ENCODE measurements at regions not wholly inside any gene's neighbourhood (a gene's known extent, or its start where the extent isn't known, plus 50 kb on each side); places are given as distances from the start of the nearest gene placed in this dataset.

DNA sequence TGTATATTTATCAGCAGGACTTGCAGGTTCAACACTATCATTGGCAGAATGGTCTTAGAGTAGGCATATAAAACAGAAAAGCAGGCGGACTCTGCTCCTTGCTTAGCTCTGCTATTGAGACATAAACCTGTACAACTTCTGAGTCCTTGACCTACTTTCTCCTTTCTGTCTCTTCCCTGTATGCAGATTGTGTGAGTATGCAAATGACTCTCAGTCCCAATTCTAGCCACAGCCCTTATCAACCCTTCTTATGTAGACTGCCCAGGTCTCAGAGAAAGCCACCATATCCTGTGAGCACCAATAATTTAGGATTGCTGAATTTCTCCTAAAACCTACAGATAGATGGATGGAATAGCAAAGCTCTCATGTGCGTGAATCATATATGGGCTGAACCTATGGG lies 367.6 kb upstream of the DDI1 start:
- no peak for TF ChIP-seq SP1 (IDR thresholded peaks at IDR 0.05)
- no peak for TF ChIP-seq LEF1 (IDR thresholded peaks at IDR 0.05; ENCODE audit: borderline replicate concordance)
- no peak for TF ChIP-seq FOXK2 (IDR thresholded peaks at IDR 0.05)
- TF ChIP-seq, protein P1, sequence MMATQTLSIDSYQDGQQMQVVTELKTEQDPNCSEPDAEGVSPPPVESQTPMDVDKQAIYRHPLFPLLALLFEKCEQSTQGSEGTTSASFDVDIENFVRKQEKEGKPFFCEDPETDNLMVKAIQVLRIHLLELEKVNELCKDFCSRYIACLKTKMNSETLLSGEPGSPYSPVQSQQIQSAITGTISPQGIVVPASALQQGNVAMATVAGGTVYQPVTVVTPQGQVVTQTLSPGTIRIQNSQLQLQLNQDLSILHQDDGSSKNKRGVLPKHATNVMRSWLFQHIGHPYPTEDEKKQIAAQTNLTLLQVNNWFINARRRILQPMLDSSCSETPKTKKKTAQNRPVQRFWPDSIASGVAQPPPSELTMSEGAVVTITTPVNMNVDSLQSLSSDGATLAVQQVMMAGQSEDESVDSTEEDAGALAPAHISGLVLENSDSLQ (IDR thresholded peaks at IDR 0.05), result no peak
- TF ChIP-seq CTBP1 (IDR thresholded peaks at IDR 0.05; ENCODE audit: borderline replicate concordance), result no peak
- no peak for TF ChIP-seq FOXA1 (IDR thresholded peaks at IDR 0.05)
- no peak for TF ChIP-seq SUZ12 (IDR thresholded peaks at IDR 0.05)
